Activated T-helper 1 cell treated with anti-CD3 and anti-CD28 coated beads, Interleukin-12 subunit alpha, Interleukin-12 subunit beta, Interleukin-2, Interleukin-4 antibody, amounts not matched to agents 30 ng/mL and 10 ng/mL and 1 ng/mL, durations not matched to agents 14 hours and 24 hours and 36 hours (primary cell): ENCODE measurements at regions not wholly inside any gene's neighbourhood (a gene's known extent, or its start where the extent isn't known, plus 50 kb on each side); places are given as distances from the start of the nearest gene placed in this dataset.

Source experiments
- DNase-seq: peaks from one replicate; pipeline ENCODE4 v3.0.0; 2021; ENCODE audit warnings: low spot score
- H3K27ac Mint-ChIP-seq: one replicate; pipeline ENCODE4 v1.8.0; 2021; ENCODE audit warnings: mild to moderate bottlenecking, mixed read lengths
- H3K27me3 Mint-ChIP-seq: one replicate; pipeline ENCODE4 v1.8.0; 2022; ENCODE audit warnings: mild to moderate bottlenecking, moderate library complexity, mixed read lengths; ENCODE audit not compliant: insufficient read depth
- H3K36me3 Mint-ChIP-seq: one replicate; pipeline ENCODE4 v1.8.0; 2021; ENCODE audit warnings: low read depth, mixed read lengths
- H3K4me1 Mint-ChIP-seq: one replicate; pipeline ENCODE4 v1.8.0; 2021; ENCODE audit warnings: low read depth, mixed read lengths
- H3K4me3 Mint-ChIP-seq: one replicate; pipeline ENCODE4 v1.8.0; 2021; ENCODE audit warnings: mild to moderate bottlenecking, moderate library complexity, mixed read lengths
- H3K9me3 Mint-ChIP-seq: one replicate; pipeline ENCODE4 v1.8.0; 2021; ENCODE audit warnings: mixed read lengths
- intact Hi-C: fragments of 100-400 bp; cut with micrococcal nuclease; formaldehyde crosslinking; loops from one replicate; pipeline ENCODE4 v1.15.1; 2024

DNA sequence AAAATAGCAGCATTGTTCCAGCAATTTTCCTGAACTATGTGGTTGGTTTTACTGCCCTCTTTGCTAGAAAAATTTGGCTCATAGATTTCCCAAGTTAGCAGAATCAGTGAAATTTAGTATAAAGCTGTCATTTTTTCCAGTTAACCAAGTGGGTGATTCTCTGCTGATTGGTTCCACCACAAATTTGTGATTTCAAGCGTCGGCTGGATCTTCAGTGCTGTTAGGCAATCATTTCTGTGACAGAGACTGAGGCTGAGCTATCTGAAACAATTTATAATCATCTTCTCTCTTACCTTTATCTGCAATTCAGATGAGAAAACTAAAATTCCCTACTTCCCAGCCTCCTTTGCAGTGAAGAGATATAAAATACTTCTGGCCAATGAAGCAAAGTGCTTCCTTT, 68.6 kb upstream of the OTUD4 start:
- Mint-ChIP-seq H3K9me3 (no peaks in the 10 kb centered on the region), H3K27ac (no peak overlapping the region), H3K4me1 (no peaks in the 10 kb centered on the region), H3K27me3 (no peaks in the 10 kb centered on the region), H3K4me3 (no peak overlapping the region), H3K36me3 (no peaks in the 10 kb centered on the region)
- intact Hi-C loops = no loop called here
- DNase-seq = no peak

DNA sequence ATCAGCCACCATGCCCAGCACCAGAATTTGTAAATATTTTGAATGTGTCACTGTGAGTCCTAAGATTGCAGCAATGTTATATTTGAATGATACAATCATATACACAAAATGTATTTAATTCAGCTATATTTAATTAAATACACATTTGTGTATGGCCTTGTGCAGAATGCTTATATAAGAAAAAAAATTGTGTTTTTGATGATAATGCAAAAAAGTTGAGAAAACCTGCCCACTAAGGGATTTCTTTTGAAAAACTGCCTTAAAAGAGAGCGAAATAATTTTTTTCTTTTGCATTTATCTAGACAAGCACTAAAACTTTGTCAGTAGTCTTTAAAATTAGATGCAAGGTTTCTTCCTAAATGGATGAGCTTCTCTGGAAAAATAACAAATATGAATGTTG, 68.1 kb upstream of the OTUD4 start:
- H3K27me3 Mint-ChIP-seq = no peaks in the 10 kb centered on the region
- H3K4me1 Mint-ChIP-seq = no peaks in the 10 kb centered on the region
- no peaks in the 10 kb centered on the region for H3K9me3 Mint-ChIP-seq
- intact Hi-C loops = no loop called here
- H3K27ac Mint-ChIP-seq = no peak overlapping the region
- H3K36me3 Mint-ChIP-seq = no peaks in the 10 kb centered on the region
- DNase-seq = no peak
- H3K4me3 Mint-ChIP-seq = no peak overlapping the region

DNA sequence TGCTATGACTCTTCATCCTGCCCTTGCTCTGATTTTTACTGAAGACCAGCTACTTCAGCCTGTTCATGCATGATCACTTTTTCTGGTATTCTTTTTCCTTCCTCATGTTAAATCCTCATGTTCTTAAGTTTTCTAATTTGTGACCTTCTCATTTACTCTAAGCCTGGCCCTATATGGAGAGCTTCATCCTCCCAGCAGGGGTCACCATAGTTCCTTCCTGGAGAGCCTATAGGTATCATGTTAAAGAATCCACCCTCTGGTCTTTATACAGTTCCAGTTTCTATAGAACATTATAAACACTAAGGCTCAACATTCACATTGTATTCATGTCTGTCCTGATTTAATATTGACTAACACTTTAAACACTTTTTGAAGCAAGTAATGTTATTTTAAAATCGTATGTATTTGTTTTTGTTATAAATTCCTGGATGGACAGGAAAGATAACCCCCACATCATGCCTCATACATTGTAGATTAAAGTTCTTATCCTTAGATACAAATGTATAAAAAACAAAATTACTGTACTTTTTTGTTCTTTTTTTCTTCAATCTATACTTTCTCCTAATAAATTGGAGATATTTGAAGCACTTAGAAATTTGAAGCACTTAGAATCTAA, 53.8 kb upstream of the OTUD4 start:
- no peaks in the 10 kb centered on the region for H3K9me3 Mint-ChIP-seq
- no peak overlapping the region for H3K27ac Mint-ChIP-seq
- no peak overlapping the region for H3K4me3 Mint-ChIP-seq
- H3K27me3 Mint-ChIP-seq = peaks cover 7% of the 10 kb centered on the region
- no peaks in the 10 kb centered on the region for H3K4me1 Mint-ChIP-seq
- H3K36me3 Mint-ChIP-seq = no peaks in the 10 kb centered on the region
- intact Hi-C loops = loop anchor here (1.0 to 10.0 kb wide), 5 partner anchors 248 to 1681 kb away; partner anchors contain the start of genes SMAD1 and ZNF827
- peak; percentile 20 for DNase-seq

DNA sequence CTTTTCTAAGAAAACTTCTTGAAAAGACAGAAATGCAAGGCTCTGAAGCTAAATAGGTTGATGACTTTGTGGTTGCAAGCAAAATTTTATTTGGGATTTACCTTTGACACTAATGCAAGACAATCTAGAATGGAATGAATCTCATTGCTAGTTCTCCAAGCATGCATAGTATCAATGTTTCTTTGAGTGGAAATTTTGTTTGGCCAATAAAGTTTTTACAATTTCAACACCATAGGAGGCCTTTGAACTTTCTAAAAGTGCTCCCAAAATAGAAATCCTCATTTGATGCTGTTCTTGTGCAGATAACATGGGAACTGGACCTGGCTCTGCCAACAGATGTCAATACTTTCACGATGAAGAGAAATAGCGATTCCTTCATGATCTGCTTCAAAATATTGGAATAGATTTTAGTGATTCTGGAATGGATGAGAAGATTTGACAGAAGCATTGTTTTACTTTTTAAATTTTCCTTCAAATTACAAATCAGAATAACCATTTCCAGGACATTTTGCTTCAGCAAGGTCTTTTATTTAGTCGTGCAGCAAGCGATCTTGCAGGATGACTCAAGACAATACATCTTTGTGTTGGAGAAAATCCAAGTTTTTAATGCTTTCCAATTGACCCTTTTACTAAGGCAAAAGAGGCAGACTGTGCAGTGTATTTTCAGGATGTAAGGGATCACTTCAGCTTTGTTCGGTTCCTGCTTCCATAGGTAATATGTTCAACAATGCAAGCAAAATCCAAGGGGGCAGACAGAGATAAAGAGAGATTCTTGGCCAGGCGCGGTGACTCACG, 51.7 kb upstream of the OTUD4 start:
- Mint-ChIP-seq H3K4me3 (no peak overlapping the region), H3K36me3 (no peaks in the 10 kb centered on the region), H3K27ac (no peak overlapping the region), H3K27me3 (peaks cover 7% of the 10 kb centered on the region), H3K9me3 (no peaks in the 10 kb centered on the region), H3K4me1 (no peaks in the 10 kb centered on the region)
- intact Hi-C loops = loop anchor here (5.0 to 10.0 kb wide), 3 partner anchors 250 to 1683 kb away; partner anchors contain the start of genes SMAD1 and ZNF827
- no peak for DNase-seq

DNA sequence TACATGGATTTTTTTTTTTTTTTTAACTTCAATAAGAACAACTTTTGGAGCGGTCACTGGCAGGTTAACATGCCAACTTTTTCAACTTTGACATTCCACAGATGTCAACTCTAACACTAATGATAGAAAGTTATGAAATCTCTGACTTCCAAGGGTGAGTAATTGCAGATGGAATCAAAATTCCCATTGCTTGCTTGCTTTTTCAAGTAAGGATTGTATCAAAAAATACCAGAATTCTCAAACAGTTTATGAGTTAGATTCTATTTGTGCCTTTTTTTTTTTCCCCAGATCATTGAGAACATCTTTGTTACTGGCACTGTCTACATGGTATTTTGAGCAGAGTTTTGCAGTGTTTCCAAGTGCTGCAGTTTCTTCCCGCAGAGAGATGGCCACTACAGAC, 50.3 kb upstream of the OTUD4 start:
- intact Hi-C loops = loop anchor here (5.0 to 10.0 kb wide), 3 partner anchors 252 to 1684 kb away; partner anchors contain the start of genes SMAD1 and ZNF827
- Mint-ChIP-seq H3K36me3 (no peaks in the 10 kb centered on the region), H3K27me3 (peaks cover 7% of the 10 kb centered on the region), H3K9me3 (no peaks in the 10 kb centered on the region), H3K4me1 (no peaks in the 10 kb centered on the region), H3K27ac (no peak overlapping the region), H3K4me3 (no peak overlapping the region)
- DNase-seq = no peak
